GM19023 (cell line): ENCODE measurements at regions not wholly inside any gene's neighbourhood (a gene's known extent, or its start where the extent isn't known, plus 50 kb on each side); places are given as distances from the start of the nearest gene placed in this dataset.

ENCODE experiments used
- ATAC-seq: cut with Tn5 transposase; IDR thresholded peaks from one replicate; pipeline ENCODE4 v1.9.1; 2021; ENCODE audit warnings: mild to moderate bottlenecking, moderate library complexity; ENCODE audit not compliant: unreplicated experiment

DNA sequence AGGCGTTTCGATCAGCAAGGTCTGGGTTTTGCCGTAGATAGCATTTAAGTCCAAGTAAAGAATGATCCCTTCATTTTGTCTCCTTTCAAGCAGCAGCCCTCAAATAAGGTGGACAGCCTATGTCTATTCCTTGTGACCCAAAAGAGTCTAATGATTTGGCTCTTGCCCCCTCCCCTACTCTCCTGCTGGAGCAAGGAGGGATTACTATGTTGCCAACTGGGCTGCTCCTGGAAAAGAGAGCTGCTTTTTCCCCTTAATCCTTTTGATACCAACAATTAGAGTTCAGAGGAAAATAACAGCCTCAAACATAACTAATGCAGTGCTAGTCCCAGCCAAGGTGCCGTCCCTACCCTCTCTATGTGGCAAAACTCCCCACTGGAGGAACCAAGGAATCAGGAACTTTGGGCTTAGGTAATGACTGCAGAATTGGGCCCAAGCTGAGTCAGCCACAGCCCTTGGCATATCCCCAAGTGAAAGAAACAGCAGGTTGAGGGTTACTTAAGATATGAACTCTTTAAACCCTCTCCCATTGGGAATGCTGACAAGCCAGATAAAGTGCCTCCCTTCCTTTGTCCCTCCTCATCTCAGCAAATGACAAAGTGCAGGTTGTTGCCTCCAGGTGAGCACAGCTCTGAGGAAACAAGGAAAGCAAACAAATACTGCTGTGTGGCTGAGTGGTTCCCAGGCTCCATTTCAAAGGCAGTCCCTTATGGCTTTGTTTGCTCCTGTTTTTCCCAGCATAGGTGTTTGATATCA is 643.7 kb downstream of the INHBA start:
- no peak for ATAC-seq

DNA sequence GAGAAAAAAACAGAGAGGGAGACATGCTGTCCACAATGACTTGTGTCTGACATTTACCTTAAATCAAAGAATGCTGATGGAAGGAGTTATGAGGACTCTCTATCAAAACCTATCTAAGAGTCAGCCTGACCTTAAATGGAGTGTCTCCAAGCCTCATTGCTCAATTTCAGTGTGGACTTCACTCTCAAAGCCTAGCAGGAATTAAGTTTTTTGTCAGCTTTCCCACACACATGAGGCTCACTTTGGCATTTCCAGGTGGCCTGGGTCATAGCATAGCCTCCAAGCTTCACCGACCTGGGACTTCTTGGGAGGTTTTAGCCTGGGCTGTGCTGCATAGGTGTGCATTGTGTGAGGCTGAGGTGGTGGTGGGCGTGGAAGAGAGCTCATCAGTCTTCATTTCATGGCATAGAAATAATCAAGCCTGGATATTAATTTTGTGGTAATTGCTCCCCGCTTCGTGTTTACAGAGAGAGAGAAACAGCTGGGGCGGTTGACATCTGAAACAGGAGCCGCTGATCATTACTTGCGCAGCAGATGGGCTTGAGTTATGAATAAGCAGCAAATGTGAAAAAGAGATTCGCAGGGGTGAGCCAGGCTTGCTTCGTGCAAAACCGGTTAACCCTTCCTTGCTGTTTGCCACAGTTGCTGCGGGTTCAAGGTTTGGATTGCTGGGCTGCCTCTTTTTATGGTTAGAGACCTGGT is 647.8 kb downstream of the INHBA start:
- no peak for ATAC-seq

DNA sequence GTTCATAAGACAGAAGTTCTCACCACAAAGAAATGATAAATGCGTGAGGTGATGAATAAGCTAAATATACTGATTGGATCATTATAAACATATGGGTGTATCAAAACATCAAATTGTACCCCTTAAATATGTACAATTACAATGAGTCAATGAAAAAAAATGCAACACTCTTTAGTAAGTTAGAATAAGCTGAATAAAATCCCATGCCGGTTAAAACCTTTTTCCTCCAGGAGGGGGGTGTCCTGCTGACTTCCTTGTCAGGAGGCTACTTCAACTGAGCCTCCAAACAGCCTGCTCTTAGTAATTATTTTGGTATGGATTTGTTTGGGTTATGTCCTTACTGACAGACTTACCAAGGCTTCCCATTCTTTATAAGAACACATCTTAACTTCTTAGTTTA is 649.1 kb downstream of the INHBA start:
- no peak for ATAC-seq

DNA sequence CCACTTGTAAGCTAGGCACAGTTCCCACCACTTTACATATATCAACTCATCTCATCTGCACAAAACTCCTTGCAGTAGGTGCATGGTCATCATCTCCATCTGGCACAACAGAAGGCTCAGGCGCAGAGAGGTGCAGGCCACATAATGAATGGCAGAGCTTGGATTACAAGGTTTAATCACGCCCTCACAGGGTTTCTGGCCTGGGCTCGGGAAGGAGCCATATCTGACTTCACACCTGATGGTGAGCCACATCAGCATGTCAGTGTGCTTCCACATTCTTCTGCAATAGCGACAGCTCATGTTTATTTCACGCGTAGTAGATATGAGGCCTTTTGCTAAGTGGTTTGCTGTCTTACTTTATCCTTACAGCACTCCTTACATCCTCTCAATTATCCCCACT is 650.2 kb downstream of the INHBA start:
- no peak for ATAC-seq

DNA sequence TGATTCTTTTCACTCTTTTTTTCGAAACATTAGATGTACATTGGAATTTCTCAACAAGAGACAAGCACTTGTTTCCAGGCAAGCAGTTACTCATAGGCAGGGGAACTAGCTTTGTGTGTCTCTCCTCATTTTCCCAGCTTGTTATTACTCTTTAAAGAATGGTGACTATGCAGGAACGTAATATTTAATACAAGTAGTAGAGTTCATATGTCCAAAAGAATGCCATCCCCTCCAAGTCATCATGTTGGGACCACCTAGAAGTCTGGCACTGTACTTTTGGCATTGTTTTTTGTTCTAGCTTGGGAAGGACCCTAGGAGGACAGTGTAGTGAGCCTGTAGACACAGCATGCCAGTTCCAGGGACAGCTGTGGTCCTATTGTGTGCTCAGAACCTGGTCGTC is 650.7 kb downstream of the INHBA start:
- ATAC-seq: no peak

DNA sequence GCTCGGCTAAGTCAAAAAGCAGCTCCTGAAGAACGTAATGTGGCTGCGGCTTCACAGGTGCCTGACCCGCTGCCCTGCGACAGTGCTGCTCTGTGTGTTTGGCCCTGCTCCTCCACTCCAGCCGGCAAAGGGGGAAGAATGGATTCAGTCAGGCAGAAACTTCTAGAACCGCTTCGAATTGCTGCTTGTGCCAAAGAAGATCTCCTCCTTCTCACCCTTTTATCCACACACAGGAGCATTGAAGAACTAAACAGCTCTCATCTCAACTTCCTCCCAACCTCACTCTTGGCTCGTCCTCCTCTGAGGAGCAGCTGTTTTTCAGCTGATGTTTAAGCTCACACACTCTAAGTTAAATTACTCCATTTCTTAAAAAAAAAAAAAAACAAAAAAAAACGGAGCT is 651.4 kb downstream of the INHBA start:
- no peak for ATAC-seq

DNA sequence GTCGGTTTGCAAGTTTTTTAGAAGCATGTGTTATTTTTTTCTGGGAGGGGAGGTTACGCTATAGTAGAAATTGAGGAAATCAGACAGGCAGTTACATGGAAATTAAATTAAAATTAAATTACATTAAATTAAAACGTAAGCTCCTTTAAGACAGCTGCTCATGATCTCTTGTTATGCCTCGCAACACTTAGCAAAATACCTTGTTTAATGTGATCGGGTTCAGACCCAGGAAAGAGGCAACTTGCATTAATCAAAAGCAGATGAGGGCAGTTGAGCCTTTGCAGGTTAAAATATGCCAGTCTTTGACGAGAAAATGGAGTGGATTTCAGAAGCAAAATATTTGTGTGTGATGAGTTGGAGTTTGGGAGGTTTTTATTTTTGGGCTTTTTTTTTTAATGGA is 651.8 kb downstream of the INHBA start:
- ATAC-seq: no peak

DNA sequence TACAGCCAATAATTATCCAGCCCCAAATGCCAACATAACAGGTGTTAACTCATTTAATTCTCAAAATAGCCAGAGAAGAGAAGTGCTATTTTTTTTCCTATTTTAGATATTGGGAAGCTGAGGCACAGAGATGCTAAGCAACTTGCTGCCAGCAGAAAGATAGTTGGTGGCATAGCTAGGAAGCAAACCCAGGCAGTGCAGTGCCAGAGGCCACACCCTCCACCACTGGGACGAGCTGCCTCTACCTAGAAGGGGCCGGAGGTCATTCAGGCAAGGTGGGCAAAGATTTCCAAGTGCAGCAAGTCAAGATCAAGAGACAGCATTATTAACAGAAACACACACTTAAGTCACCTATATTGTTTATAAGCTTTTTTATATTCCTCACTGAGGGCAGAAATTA is 654.1 kb downstream of the INHBA start:
- ATAC-seq: no peak

DNA sequence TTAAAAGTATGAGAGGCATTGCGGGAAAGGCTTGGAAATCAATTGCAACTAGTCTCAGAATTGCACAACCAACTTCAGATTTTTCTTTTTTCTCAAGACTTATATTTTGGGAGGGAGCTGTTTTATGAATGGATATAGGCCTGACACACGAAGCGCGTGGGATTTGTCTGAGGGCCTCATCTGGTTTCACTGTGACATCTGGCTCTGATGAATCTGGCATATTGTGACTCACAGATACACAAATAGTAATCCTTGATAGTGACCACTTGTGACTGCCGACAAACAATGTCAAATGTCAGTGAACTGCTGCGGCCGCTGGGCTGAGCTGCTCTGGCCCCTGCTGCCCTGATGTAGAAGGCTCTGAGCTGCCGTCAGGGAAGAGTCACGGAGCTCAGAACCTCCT is 655.1 kb downstream of the INHBA start:
- ATAC-seq: no peak

DNA sequence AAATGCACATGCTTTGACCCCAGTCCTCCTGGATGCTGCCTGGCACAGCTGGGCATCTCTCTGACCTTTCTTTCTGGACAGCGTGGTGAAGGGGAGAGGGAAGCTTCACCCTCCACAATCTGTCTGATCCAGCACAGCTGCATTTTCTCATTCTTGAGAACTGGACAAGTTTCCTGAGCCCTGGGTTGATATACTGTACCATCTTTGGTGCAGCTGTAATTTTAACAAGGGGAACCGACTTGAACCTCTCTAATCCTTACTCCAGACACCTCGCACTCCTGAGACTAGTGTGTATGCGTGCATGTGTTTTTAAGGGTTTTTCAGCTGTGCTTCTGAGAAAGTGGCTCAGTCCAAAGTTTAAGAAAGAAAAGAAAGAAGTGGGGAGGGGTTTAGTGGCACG is 655.7 kb downstream of the INHBA start:
- no peak for ATAC-seq

DNA sequence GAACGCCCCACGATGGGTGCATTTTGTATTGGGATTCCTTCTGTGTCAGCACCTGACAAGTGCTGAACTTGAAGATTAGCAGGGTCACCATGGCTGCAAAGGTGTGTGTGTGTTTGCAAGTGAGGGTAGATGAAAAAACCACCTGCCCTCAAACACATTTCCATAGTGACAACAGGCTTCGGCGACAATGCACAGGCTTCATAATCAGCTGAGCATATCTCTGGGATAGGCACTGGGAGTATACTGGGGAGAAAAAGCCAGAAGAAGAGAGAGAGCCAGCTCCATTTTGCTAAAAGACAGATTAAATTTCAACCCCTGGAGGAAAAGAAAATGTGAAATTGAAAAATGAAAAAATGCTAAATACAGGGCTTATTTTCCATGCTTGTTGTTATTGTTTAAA is 656.1 kb downstream of the INHBA start:
- no peak for ATAC-seq

DNA sequence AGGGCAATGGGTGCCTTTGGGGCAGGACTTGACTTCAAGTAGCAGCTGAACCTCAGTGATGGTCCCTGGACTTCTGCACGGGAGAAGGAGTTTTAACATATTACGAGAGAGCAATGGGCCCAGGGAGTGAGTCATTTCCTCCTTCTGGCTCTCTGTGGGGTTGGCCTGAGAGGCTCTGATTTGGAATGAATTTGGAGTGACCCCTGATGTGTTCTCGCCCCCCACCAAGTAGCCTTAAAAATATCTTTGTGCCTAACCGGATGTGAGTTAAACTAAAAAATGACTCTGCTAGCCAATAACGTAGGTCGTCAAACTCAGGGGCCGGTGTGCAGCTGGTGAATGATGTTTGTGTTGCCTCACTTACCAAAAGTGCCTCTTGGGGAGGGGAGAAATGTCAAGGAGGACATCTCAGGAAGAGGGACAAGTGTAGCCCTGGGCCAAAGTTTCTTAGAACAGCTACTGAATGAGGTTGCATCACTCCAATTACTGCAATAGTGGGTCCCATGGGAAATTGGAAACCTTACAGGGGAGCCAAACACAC is 656.6 kb downstream of the INHBA start:
- no peak for ATAC-seq

DNA sequence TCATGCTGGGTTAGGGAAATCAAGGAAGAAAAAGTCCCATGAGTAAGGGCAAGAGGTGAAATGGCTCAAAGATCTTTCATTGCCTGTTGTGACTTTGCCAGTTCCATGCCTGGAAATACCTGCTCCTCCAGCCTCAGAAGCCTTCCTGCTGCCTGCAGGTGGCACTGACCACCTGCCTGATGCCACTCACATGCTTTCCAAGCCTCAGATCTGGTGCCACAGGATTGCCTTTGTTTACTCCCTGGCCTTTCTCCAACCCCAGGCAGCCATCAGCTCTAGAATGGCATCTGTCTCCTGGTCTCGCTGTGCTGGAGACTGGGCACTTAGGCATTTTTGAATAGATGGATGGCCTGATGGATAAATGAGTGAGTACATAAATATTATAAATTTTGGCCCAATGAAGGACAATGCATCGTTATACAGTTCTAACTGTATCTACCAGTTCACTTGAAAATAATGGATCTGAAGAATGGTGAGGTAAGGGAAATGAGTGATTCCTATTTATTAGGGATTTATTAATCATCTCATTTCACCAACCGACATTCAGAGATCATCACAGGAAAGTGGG is 657.2 kb downstream of the INHBA start:
- no peak for ATAC-seq

DNA sequence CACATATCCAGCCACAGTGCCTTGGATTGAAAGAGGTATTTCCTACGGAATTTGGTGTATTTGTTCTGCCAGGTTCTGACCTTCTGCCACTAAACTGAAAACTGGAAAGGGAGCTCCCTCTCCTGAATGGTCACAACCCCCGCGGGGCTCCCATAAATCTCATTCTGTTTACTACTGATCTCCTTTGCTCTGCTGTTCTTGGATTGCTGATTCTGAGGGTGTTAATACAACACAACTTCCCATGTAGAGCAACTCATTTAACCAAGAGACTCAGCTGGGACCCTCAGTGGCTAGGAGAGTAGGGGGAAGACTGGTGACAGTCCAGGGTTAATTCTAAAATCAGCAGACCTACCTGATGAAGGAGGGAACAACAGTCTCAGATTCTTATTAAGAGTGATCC is 662.9 kb downstream of the INHBA start:
- no peak for ATAC-seq

DNA sequence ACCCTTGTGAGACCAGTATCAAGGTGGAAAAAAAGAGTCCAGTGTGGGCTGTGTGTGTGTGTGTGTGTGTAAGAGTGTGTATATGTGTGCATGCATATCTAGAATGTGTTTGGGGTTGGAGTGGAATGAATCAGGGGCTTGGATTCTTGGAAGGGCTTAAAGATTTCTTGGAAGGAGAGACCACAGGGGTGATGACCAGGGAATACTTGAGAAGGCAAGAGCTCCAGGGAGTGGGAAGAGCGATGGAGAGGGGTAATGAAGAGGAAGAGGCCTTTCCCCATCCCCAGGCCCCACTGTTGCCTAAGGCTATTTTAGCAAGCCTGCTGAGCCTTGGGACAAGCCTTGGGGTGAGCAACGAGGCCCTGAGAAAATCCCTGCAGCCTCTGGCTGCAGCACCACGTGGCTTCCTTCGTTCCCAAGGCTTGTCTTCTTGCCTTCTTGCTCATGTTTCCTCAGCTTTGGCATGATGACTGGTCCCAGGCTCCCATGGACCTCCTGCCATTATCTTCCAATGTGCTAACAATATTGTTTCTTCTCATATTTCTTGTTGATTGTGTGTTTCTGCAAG is 663.4 kb downstream of the INHBA start:
- no peak for ATAC-seq

DNA sequence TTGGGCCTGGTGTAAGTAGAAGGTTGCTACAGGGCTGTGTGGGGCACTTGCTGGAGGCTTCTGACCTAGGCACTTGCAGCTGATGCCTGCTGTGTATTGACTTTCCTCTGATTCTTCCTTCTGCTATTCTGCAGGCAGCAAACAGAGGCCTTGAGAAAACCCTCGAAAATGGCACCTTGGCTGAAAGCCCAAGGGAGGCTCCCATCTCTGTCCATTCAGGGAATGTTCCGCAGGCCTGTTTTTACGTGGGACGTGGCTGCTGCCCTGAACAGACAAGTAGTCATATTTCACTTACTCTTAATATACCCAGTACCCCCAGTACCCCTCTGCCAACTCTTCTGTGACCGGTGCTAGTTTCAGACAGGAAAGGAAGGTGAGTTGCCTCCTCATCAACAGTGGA is 664.7 kb downstream of the INHBA start:
- no peak for ATAC-seq

DNA sequence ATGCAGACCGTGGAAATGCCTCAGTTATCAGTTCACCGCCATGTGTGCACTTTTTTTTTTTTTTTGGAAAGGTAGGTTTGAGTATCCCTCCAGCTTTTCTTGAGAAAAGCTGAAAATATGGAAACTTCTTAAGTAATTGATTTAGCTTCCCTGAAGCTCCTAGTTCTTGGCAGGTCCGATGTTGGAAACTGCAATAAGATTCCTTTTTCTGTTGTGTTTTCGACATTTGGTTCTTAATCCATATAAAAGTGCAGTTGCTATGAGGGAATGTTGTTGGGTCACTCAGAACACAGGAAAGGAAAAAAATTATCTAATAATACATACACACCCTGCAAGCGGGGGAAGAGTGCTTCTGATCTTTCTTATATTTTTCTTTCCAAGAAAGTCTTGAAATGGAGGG is 665.2 kb downstream of the INHBA start:
- no peak for ATAC-seq

DNA sequence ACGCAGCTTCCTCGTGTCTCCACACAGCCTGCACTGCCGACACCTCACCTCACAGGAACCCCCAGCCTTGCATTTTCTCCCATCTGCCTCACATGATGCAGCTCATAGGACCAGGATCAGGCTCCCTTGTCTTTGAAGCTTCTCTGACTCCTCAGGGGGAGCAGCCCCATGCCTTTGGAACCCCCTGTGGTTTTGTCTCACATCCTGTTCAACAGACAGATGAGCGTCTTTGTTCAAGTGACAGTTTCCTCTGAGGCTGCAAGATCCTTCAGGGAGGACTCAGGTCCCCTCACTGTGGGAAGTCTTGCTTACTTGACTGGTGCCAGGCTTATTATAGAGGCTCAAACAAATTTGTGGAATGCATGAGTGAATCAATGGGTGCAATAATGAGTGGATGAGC is 667.1 kb downstream of the INHBA start:
- no peak for ATAC-seq

DNA sequence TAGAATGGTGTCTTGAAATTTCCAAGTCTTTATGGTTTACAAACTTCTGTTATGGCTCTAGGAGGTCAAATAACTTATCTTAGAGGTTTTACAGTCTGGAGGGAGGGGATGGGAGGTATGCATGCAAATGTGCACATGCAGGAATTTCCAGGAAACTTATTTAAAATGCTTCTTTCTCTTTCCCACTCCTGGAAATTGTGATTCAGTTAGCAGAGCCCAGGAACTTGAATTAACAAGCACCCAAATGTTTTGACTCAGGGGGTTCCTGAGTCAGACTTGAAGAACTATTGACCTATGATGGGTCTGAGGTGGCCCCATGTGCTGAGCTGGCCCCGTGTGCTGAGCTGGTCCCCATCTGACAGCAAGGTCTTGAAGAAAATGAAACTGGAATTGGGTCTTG is 669.4 kb downstream of the INHBA start:
- no peak for ATAC-seq

DNA sequence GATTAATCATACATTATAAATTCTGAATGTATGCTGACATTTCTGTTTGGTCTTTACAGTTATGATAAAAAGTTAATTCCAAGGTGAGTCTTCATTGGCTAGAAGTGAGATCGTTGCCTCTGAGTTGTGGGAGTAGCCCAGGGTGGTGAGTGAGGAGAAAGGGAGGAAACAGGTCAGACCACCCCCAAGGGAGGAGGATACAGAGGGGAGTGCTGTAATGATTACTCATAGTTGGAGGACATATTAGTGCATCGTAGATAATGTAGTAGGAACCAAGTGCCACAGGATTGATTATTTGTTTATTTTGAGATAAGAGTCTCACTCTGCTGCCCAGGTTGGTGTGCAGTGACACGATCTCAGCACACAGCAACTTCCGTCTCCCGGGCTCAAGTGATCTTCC is 672.2 kb downstream of the INHBA start:
- no peak for ATAC-seq

DNA sequence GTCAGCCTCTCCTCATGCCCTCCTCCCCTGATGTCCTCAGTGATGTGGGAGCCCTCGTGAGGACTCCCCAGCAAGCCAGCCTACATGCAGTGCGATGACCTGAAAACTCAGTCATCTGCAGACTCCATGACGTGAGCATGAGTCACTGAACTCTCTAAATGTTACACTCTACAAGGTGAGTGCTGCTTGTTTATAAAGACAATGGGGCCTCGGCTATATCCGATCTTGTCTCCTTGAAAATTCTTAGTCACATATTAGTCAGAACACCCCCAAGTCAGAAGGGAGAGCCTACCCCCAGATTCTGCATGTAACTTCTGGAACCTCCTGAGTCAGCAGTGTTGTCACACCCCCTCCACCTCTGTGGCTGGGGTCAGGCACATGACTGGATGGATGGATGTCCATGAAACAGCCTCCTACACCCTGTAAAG is 673.8 kb downstream of the INHBA start:
- ATAC-seq: no peak

DNA sequence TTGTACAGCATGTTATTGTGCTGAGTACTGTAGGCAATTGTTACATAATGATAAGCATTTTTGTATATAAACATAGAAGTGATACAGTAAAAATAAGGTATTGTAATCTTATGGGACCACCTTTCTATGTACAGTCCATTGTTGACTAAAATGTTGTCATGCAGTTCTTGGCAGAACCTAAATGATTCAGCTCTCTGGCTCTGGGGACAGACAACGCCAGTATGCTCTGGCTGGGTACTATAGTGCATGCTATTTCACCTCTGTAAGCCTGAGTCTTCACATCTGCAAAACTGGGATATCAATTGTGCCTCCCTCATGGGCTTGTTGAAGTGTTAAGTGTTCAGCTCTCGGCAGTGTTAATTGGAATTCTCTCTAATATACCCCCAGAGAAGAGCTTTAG is 674.3 kb downstream of the INHBA start:
- no peak for ATAC-seq
